ENCODE measurements at regions not wholly inside any gene's neighbourhood (a gene's known extent, or its start where the extent isn't known, plus 50 kb on each side); places are given as distances from the start of the nearest gene placed in this dataset.

GRCh38 chr21:43339668-43340067 lies 87.3 kb downstream of the SIK1 start (continued):
- TF ChIP-seq CHD7 (IDR thresholded peaks at IDR 0.05; ENCODE audit: insufficient replicate concordance, low read length) (no peak), PHF8 (conservative IDR thresholded peaks at IDR 0.05; ENCODE audit: low read depth, low read length) (no peak), MAX (IDR thresholded peaks at IDR 0.05) (no peak), SP2 (IDR thresholded peaks at IDR 0.05; ENCODE audit: low read length) (no peak), KDM5A (IDR thresholded peaks at IDR 0.05; ENCODE audit: low read length) (no peak)

Measured in H1 (cell line).